RWPE2 (cell line): ENCODE measurements at regions not wholly inside any gene's neighbourhood (a gene's known extent, or its start where the extent isn't known, plus 50 kb on each side); places are given as distances from the start of the nearest gene placed in this dataset.

Source experiments
- ATAC-seq: fragments of 200-7000 bp; cut with Tn5 transposase; 3 replicates; pipeline ENCODE4 v1.9.1; 2021; ENCODE audit warnings: low read depth
- DNase-seq: peaks from one replicate; pipeline ENCODE4 v3.0.0-alpha.2; 2020; ENCODE audit warnings: low spot score
- H3K27ac ChIP-seq: fragments of 450-650 bp; 2 replicates; pipeline ENCODE4 v1.5.1; 2017; ENCODE audit warnings: mild to moderate bottlenecking; ENCODE audit not compliant: poor library complexity, severe bottlenecking
- H3K27me3 ChIP-seq: fragments of 250-450 bp; sonication (Bioruptor Pico); 2 replicates; pipeline ENCODE4 v1.5.1; 2021; ENCODE audit warnings: mild to moderate bottlenecking, moderate library complexity; ENCODE audit not compliant: insufficient read depth, poor library complexity, severe bottlenecking
- H3K36me3 ChIP-seq: fragments of 250-450 bp; sonication (Bioruptor Pico); 2 replicates; pipeline ENCODE4 v1.5.1; 2020; ENCODE audit warnings: low read depth, mild to moderate bottlenecking, moderate library complexity
- H3K4me1 ChIP-seq: fragments of 250-450 bp; sonication (Bioruptor Pico); 2 replicates; pipeline ENCODE4 v1.5.1; 2021; ENCODE audit warnings: mild to moderate bottlenecking, moderate library complexity; ENCODE audit not compliant: insufficient read depth, poor library complexity, severe bottlenecking
- H3K4me3 ChIP-seq: fragments of 250-450 bp; sonication (Bioruptor Pico); 2 replicates; pipeline ENCODE4 v1.5.1; 2021; ENCODE audit warnings: mild to moderate bottlenecking, moderate library complexity; ENCODE audit not compliant: severe bottlenecking
- H3K9me3 ChIP-seq: fragments of 250-450 bp; sonication (Bioruptor Pico); 2 replicates; pipeline ENCODE4 v1.5.1; 2021; ENCODE audit warnings: mild to moderate bottlenecking, moderate library complexity; ENCODE audit not compliant: severe bottlenecking
- TF ChIP-seq, protein P1 (sequence below): fragments of 450-650 bp; IDR thresholded peaks from one replicate; pipeline ENCODE4 v1.5.1; 2017; ENCODE audit warnings: mild to moderate bottlenecking, moderate library complexity; ENCODE audit not compliant: poor library complexity, severe bottlenecking

- no peak overlapping the region for H3K4me3 ChIP-seq
- H3K27me3 ChIP-seq = no peaks in the 10 kb centered on the region
- TF ChIP-seq, protein P1, sequence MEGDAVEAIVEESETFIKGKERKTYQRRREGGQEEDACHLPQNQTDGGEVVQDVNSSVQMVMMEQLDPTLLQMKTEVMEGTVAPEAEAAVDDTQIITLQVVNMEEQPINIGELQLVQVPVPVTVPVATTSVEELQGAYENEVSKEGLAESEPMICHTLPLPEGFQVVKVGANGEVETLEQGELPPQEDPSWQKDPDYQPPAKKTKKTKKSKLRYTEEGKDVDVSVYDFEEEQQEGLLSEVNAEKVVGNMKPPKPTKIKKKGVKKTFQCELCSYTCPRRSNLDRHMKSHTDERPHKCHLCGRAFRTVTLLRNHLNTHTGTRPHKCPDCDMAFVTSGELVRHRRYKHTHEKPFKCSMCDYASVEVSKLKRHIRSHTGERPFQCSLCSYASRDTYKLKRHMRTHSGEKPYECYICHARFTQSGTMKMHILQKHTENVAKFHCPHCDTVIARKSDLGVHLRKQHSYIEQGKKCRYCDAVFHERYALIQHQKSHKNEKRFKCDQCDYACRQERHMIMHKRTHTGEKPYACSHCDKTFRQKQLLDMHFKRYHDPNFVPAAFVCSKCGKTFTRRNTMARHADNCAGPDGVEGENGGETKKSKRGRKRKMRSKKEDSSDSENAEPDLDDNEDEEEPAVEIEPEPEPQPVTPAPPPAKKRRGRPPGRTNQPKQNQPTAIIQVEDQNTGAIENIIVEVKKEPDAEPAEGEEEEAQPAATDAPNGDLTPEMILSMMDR = no peak
- no peak for ATAC-seq
- no peak overlapping the region for H3K27ac ChIP-seq
- no peak for DNase-seq
- H3K4me1 ChIP-seq = no peaks in the 10 kb centered on the region
- H3K36me3 ChIP-seq = no peaks in the 10 kb centered on the region
- no peaks in the 10 kb centered on the region for H3K9me3 ChIP-seq
These were observed 243.6 kb upstream of the CNTN3 start for GRCh38 chr3:74858086-74858485.

GRCh38 chr3:74850381-74850780 is 235.9 kb upstream of the CNTN3 start:
- no peak overlapping the region for H3K27ac ChIP-seq
- H3K36me3 ChIP-seq = no peaks in the 10 kb centered on the region
- DNase-seq (no peak), ATAC-seq (no peak)
- H3K27me3 ChIP-seq = no peaks in the 10 kb centered on the region
- H3K4me3 ChIP-seq = no peak overlapping the region
- TF ChIP-seq, protein P1 = no peak
- H3K4me1 ChIP-seq = no peaks in the 10 kb centered on the region
- no peaks in the 10 kb centered on the region for H3K9me3 ChIP-seq

GRCh38 chr3:74847093-74847492 is 232.6 kb upstream of the CNTN3 start:
- TF ChIP-seq, protein P1 = no peak
- no peak overlapping the region for H3K27ac ChIP-seq
- no peak overlapping the region for H3K4me3 ChIP-seq
- no peak for ATAC-seq
- H3K4me1 ChIP-seq = no peaks in the 10 kb centered on the region
- no peaks in the 10 kb centered on the region for H3K36me3 ChIP-seq
- no peaks in the 10 kb centered on the region for H3K27me3 ChIP-seq
- DNase-seq = no peak
- no peaks in the 10 kb centered on the region for H3K9me3 ChIP-seq

GRCh38 chr3:74845081-74845480 is 230.6 kb upstream of the CNTN3 start:
- no peak for DNase-seq
- H3K36me3 ChIP-seq = no peaks in the 10 kb centered on the region
- peak; percentile 76 for ATAC-seq
- TF ChIP-seq, protein P1 = no peak
- H3K27me3 ChIP-seq = no peaks in the 10 kb centered on the region
- H3K9me3 ChIP-seq = no peaks in the 10 kb centered on the region
- H3K4me1 ChIP-seq = no peaks in the 10 kb centered on the region
- no peak overlapping the region for H3K27ac ChIP-seq
- H3K4me3 ChIP-seq = no peak overlapping the region

DNA sequence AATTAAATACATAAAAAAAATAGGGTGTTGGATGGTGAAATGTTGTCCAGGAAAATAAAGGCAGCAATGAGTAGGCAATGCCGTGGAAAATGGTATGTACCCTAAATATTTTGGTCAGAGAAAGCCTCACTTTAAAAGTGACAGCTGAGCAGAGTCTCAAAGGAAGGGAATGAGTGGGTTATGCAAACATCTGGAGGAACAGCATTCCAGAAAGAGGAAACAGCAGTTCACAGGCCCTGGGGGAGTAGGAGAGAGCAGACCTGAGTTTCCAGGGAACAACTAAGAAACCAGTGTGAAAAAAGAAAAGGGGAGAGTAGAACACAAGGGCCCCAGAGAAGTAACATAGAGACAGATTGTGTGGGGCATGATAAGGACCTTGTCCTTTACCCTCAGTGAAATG is 230.0 kb upstream of the CNTN3 start:
- Histone ChIP-seq H3K9me3 (no peaks in the 10 kb centered on the region), H3K4me1 (no peaks in the 10 kb centered on the region), H3K27me3 (no peaks in the 10 kb centered on the region), H3K36me3 (no peaks in the 10 kb centered on the region), H3K27ac (no peak overlapping the region), H3K4me3 (no peak overlapping the region)
- TF ChIP-seq, protein P1 = no peak
- peak; percentile 70 for ATAC-seq
- no peak for DNase-seq
